ENCODE measurements at regions not wholly inside any gene's neighbourhood (a gene's known extent, or its start where the extent isn't known, plus 50 kb on each side); places are given as distances from the start of the nearest gene placed in this dataset.

DNA sequence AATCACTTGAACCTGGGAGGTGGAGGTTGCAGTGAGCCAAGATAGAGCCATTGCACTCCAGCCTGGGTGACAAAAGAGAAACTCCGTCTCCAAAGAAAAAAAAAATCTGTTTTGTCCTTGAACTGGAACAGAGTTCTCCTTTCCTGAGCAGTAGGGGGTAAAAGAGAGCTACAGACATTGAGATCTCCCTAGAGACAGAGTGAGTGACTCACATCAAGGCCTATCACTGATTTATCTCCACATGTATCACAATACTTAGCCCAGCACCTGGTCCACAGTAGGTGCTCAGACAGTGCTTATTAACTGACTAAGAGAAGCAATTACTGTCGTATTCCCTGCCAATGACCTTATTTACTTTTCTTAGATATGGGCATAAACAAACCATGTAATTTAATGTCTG, 354.1 kb upstream of the C1orf87 start:
- no peak overlapping the region for H3K4me2 ChIP-seq (ENCODE audit: extremely low read depth, insufficient read depth, low read length)
- H3K4me3 ChIP-seq (replicated peaks in 1 of 4; ENCODE audit: control extremely low read depth in 1 of 4, insufficient read depth in 1 of 4, low read depth in 3 of 4, low read length in 4 of 4), result no peak overlapping the region
- TF ChIP-seq, protein P1, sequence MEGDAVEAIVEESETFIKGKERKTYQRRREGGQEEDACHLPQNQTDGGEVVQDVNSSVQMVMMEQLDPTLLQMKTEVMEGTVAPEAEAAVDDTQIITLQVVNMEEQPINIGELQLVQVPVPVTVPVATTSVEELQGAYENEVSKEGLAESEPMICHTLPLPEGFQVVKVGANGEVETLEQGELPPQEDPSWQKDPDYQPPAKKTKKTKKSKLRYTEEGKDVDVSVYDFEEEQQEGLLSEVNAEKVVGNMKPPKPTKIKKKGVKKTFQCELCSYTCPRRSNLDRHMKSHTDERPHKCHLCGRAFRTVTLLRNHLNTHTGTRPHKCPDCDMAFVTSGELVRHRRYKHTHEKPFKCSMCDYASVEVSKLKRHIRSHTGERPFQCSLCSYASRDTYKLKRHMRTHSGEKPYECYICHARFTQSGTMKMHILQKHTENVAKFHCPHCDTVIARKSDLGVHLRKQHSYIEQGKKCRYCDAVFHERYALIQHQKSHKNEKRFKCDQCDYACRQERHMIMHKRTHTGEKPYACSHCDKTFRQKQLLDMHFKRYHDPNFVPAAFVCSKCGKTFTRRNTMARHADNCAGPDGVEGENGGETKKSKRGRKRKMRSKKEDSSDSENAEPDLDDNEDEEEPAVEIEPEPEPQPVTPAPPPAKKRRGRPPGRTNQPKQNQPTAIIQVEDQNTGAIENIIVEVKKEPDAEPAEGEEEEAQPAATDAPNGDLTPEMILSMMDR (conservative IDR thresholded peaks at IDR 0.05 in 1 of 2, IDR thresholded peaks at IDR 0.05 in 1 of 2; ENCODE audit: low read depth in 1 of 2, low read length in 2 of 2), result no peak
- TF ChIP-seq EZH2 (IDR thresholded peaks at IDR 0.05; ENCODE audit: low read length, missing control alignments), result no peak
- no peaks in the 10 kb centered on the region for H3K4me1 ChIP-seq (ENCODE audit: control insufficient read depth, extremely low read depth, insufficient read depth, low read length)
- no peaks in the 10 kb centered on the region for H3K27me3 ChIP-seq (ENCODE audit: control insufficient read depth, insufficient read depth, low read length)
- H4K20me1 ChIP-seq (ENCODE audit: control insufficient read depth, extremely low read depth, insufficient read depth, low read length), result no peaks in the 10 kb centered on the region
- no peak for DNase-seq (ENCODE audit: low read depth in 2 of 2)
- no peak overlapping the region for H2AFZ ChIP-seq (ENCODE audit: low read length)
- H3K79me2 ChIP-seq (ENCODE audit: control insufficient read depth, insufficient read depth, low read length), result no peaks in the 10 kb centered on the region
- no peaks in the 10 kb centered on the region for H3K36me3 ChIP-seq (ENCODE audit: control insufficient read depth, insufficient read depth, low read length)
- no peaks in the 10 kb centered on the region for H3K9me3 ChIP-seq (ENCODE audit: control insufficient read depth, insufficient read depth, low read depth, low read length)
- no peak overlapping the region for H3K27ac ChIP-seq (ENCODE audit: insufficient read depth, low read length)
- no peak overlapping the region for H3K9ac ChIP-seq (ENCODE audit: insufficient read depth, low read length)

DNA sequence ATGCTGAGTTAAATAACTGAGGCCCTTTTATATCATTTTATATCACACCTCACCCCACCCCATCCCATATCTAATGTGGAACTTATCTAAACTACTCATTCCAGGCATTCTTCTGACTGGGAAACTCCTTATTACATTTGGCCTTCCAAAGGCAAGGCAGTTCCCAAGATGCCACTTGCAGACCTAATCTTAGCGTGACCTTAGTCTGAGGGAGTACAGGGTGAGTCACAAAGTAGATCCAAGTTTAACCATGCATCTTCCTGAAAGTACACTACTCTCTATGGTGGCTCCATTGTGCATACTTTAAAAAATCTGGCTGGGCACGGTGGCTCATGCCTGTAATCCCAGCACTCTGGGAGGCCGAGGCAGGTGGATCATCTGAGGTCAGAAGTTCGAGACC, 353.6 kb upstream of the C1orf87 start:
- Histone ChIP-seq H3K9me3 (ENCODE audit: control insufficient read depth, insufficient read depth, low read depth, low read length) (no peaks in the 10 kb centered on the region), H3K9ac (ENCODE audit: insufficient read depth, low read length) (no peak overlapping the region), H3K4me3 (replicated peaks in 1 of 4; ENCODE audit: control extremely low read depth in 1 of 4, insufficient read depth in 1 of 4, low read depth in 3 of 4, low read length in 4 of 4) (no peak overlapping the region), H2AFZ (ENCODE audit: low read length) (no peak overlapping the region), H3K36me3 (ENCODE audit: control insufficient read depth, insufficient read depth, low read length) (no peaks in the 10 kb centered on the region), H3K79me2 (ENCODE audit: control insufficient read depth, insufficient read depth, low read length) (no peaks in the 10 kb centered on the region), H3K27me3 (ENCODE audit: control insufficient read depth, insufficient read depth, low read length) (no peaks in the 10 kb centered on the region), H3K27ac (ENCODE audit: insufficient read depth, low read length) (no peak overlapping the region), H4K20me1 (ENCODE audit: control insufficient read depth, extremely low read depth, insufficient read depth, low read length) (no peaks in the 10 kb centered on the region), H3K4me2 (ENCODE audit: extremely low read depth, insufficient read depth, low read length) (no peak overlapping the region), H3K4me1 (ENCODE audit: control insufficient read depth, extremely low read depth, insufficient read depth, low read length) (no peaks in the 10 kb centered on the region)
- TF ChIP-seq, protein P1 (conservative IDR thresholded peaks at IDR 0.05 in 1 of 2, IDR thresholded peaks at IDR 0.05 in 1 of 2; ENCODE audit: low read depth in 1 of 2, low read length in 2 of 2), result no peak
- no peak for TF ChIP-seq EZH2 (IDR thresholded peaks at IDR 0.05; ENCODE audit: low read length, missing control alignments)
- peak in 1 of 2 donors; percentile 48 for DNase-seq (ENCODE audit: low read depth in 2 of 2)

DNA sequence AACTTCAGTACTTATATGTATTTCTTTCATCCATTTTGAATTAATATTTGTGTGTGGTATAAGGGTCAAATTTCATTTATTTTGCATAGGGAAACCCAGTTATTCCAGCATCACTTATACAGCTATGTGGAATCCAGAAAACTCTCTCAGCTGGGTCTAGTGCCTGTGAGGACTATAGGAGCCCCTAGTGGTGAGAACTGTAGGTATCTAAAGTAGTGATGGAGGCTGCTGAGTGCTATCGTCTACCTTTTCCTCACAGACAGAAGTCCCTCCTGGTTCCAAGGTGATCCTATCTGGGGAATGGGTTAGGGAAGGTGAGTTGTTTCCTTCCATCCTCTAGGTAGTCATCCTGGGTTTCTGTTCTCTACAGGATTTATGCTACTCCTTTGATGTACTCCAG, 352.0 kb upstream of the C1orf87 start:
- no peak overlapping the region for H3K4me2 ChIP-seq (ENCODE audit: extremely low read depth, insufficient read depth, low read length)
- no peaks in the 10 kb centered on the region for H4K20me1 ChIP-seq (ENCODE audit: control insufficient read depth, extremely low read depth, insufficient read depth, low read length)
- no peak overlapping the region for H3K9ac ChIP-seq (ENCODE audit: insufficient read depth, low read length)
- H3K4me1 ChIP-seq (ENCODE audit: control insufficient read depth, extremely low read depth, insufficient read depth, low read length), result no peaks in the 10 kb centered on the region
- no peaks in the 10 kb centered on the region for H3K79me2 ChIP-seq (ENCODE audit: control insufficient read depth, insufficient read depth, low read length)
- DNase-seq (ENCODE audit: low read depth in 2 of 2), result peak; percentile 3 to 6
- H3K9me3 ChIP-seq (ENCODE audit: control insufficient read depth, insufficient read depth, low read depth, low read length), result no peaks in the 10 kb centered on the region
- no peaks in the 10 kb centered on the region for H3K27me3 ChIP-seq (ENCODE audit: control insufficient read depth, insufficient read depth, low read length)
- H3K4me3 ChIP-seq (replicated peaks in 1 of 4; ENCODE audit: control extremely low read depth in 1 of 4, insufficient read depth in 1 of 4, low read depth in 3 of 4, low read length in 4 of 4), result no peak overlapping the region
- H2AFZ ChIP-seq (ENCODE audit: low read length), result no peak overlapping the region
- no peaks in the 10 kb centered on the region for H3K36me3 ChIP-seq (ENCODE audit: control insufficient read depth, insufficient read depth, low read length)
- H3K27ac ChIP-seq (ENCODE audit: insufficient read depth, low read length), result no peak overlapping the region
- no peak for TF ChIP-seq EZH2 (IDR thresholded peaks at IDR 0.05; ENCODE audit: low read length, missing control alignments)
- TF ChIP-seq, protein P1 (conservative IDR thresholded peaks at IDR 0.05 in 1 of 2, IDR thresholded peaks at IDR 0.05 in 1 of 2; ENCODE audit: low read depth in 1 of 2, low read length in 2 of 2), result peak; percentile 44 to 46

Data from fibroblast of lung (primary cell).